GM12864 (cell line): ENCODE measurements at regions not wholly inside any gene's neighbourhood (a gene's known extent, or its start where the extent isn't known, plus 50 kb on each side); places are given as distances from the start of the nearest gene placed in this dataset.
"Not testable (repeated sequence)": the region's sequence is repeated elsewhere in the genome, so short reads cannot be mapped to it uniquely, and the experiment has no call there.

ENCODE experiments used
- DNase-seq: peaks from one replicate; pipeline ENCODE4 v3.0.0-alpha.2; 2011; ENCODE audit warnings: low read depth
- H3K4me3 ChIP-seq: 2 replicates; pipeline ENCODE4 v1.5.1; 2011; ENCODE audit warnings: mild to moderate bottlenecking, low read depth, low read length, control low read depth
- TF ChIP-seq, protein P1 (sequence below): IDR thresholded peaks from 2 replicates; pipeline ENCODE4 v1.5.1; 2011; ENCODE audit warnings: low read depth, mild to moderate bottlenecking, moderate library complexity, low read length, control low read depth, inconsistent platforms; ENCODE audit errors: missing control alignments

GRCh38 chr14:25308244-25308643, 258.3 kb upstream of the STXBP6 start:
- TF ChIP-seq, protein P1, sequence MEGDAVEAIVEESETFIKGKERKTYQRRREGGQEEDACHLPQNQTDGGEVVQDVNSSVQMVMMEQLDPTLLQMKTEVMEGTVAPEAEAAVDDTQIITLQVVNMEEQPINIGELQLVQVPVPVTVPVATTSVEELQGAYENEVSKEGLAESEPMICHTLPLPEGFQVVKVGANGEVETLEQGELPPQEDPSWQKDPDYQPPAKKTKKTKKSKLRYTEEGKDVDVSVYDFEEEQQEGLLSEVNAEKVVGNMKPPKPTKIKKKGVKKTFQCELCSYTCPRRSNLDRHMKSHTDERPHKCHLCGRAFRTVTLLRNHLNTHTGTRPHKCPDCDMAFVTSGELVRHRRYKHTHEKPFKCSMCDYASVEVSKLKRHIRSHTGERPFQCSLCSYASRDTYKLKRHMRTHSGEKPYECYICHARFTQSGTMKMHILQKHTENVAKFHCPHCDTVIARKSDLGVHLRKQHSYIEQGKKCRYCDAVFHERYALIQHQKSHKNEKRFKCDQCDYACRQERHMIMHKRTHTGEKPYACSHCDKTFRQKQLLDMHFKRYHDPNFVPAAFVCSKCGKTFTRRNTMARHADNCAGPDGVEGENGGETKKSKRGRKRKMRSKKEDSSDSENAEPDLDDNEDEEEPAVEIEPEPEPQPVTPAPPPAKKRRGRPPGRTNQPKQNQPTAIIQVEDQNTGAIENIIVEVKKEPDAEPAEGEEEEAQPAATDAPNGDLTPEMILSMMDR, result no peak
- no peak overlapping the region for H3K4me3 ChIP-seq
- no peak for DNase-seq

- no peak overlapping the region for H3K4me3 ChIP-seq
- DNase-seq, result no peak
- TF ChIP-seq, protein P1, result no peak
Observed at GRCh38 chr14:25303934-25304333, 254.0 kb upstream of the STXBP6 start.

DNA sequence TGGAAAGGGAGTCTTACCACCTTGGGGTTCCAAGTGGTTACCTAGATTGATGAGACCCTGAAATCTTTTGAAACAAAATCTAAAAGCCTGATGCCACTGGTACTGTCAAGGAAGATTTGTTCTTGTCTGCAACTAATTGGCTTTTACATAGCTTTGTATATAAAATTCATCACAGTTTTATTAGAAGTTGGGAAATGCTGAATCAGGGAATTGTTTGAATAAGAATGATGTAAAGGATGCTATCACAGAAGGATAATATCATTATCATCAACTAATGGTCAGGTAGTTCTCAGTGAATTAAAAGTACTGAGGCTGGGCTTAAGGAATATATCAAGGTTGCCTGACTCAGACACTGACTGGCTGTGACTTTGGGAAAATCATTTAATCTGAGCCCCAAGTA, 248.3 kb upstream of the STXBP6 start:
- TF ChIP-seq, protein P1, result no peak

GRCh38 chr14:25290154-25290553, 240.2 kb upstream of the STXBP6 start:
- DNase-seq, H3K4me3 ChIP-seq: not testable (repeated sequence)

More for the DNA sequence above, 248.3 kb upstream of the STXBP6 start:
- DNase-seq, result no peak
- no peak overlapping the region for H3K4me3 ChIP-seq

GRCh38 chr14:25274529-25274928, 224.6 kb upstream of the STXBP6 start:
- DNase-seq, result no peak
- TF ChIP-seq, protein P1, result no peak
- no peak overlapping the region for H3K4me3 ChIP-seq

GRCh38 chr14:25267186-25267585, 217.2 kb upstream of the STXBP6 start:
- H3K4me3 ChIP-seq, result no peak overlapping the region
- TF ChIP-seq, protein P1, result no peak
- DNase-seq, result no peak

DNA sequence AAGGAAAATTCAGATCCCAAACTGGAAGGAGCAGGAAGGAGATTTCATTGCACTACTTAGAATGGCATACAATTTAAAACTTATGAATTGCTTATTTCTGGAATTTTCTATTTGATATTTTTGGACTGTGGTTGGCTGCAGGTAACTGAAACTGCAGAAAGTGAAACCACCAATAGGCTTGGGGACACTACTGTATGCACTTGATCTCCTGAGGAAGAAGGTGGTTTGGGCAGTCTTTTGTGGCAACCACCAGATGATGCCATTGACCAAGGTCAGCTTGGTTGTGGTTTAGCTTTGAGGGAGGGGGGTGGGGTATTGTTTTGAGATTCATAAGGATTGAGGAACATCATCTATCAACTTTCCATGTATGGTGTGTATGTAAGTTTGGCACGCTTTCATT, 209.5 kb upstream of the STXBP6 start:
- no peak for DNase-seq
- H3K4me3 ChIP-seq, result no peak overlapping the region
- TF ChIP-seq, protein P1, result no peak

- no peak overlapping the region for H3K4me3 ChIP-seq
- TF ChIP-seq, protein P1, result no peak
- DNase-seq, result no peak
Observed at GRCh38 chr14:25252793-25253192, 202.8 kb upstream of the STXBP6 start.
